GM18498 (cell line): ENCODE measurements at regions not wholly inside any gene's neighbourhood (a gene's known extent, or its start where the extent isn't known, plus 50 kb on each side); places are given as distances from the start of the nearest gene placed in this dataset.

ENCODE experiments used
- ATAC-seq: cut with Tn5 transposase; IDR thresholded peaks from one replicate; pipeline ENCODE4 v1.9.1; 2021; ENCODE audit warnings: mild to moderate bottlenecking, moderate library complexity; ENCODE audit not compliant: unreplicated experiment

DNA sequence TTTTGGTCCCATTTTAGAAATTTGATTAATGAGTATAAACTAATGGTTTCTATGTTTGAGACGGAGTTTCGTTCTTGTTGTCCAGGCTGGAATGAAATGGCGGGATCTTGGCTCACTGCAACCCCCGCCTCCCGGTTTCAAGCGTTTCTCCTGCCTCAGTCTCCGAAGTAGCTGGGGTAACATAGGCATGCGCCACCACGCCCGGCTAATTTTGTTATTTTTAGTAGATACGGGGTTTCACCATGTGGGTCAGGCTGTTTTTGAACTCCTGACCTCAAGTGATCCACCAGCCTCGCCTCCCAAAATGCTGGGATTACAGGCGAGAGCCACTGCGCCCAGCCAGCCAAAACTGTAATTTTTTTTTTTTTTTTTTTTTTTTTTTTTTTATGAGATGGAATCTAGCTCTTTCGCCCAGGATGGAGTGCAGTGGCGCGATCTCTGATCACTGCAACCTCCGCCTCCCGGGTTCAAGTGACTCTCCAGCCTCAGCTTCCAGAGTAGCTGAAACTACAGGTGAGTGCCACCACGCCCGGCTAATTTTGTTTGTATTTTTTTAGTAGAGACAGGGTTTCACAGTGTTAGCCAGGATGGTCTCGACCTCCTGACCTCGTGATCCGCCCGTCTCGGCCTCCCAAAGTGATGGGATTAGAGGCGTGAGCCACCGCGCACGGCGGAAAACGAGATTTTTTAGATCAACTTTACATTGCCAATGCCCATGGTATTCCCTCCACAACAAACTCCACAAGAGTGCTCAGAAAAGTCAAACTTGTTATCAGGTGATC, 127.8 kb downstream of the HFE start:
- ATAC-seq, result no peak

DNA sequence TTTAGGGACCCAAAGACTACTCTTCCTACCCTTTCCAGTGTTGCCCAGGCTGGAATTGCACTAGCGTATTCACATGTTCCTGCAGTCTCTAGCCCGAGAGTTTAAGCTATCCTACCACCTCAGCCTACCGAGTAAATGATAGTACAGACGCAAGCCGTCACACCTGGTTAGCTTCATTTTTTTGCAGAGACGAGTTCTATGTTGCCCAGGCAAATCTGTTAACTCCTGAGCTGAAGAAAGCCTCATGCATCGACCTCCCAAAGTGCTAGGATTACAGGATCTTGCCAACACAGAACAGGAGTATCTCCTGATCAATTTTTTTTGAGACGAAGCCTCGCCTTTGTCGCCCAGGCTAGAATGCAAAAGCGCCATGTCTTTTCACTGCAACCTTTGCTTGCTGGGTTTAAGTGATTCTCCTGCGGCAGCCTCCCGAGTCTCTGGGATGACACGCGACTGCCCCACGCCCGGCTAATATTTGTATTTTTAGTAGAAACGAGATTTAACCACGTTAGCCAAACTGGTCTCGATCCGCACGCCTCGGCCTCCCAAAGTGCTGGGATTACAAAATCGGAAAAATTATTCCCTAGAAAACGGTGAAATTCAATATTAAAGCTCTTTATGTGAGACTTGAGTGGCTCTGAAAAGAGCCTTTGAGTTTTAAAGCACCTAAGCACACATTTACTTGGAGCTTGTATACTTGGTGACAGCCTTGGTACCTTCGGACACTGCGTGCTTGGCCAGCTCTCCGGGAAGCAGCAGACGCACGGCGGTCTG, 128.5 kb downstream of the HFE start:
- ATAC-seq, result peak; percentile 37

DNA sequence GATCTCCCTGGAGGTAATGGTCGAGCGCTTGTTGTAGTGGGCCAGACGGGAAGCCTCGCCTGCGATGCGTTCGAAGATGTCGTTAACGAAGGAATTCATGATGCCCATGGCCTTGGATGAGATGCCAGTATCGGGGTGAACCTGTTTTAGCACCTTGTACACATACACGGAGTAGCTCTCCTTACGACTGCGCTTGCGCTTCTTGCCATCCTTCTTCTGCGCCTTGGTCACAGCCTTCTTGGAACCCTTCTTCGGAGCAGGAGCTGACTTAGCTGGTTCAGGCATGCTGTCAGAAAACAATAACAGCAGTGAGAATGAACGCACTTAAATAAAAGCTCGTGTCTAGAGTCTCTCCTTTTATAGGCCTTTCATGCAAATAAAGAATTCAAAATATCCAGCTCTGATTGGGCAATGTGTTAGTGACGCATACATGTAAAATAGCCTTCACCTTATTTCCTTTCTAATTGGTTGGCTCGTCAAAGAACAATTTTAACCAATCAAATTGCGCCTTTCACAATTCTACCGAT, 129.2 kb downstream of the HFE start:
- peak; percentile 77 for ATAC-seq

DNA sequence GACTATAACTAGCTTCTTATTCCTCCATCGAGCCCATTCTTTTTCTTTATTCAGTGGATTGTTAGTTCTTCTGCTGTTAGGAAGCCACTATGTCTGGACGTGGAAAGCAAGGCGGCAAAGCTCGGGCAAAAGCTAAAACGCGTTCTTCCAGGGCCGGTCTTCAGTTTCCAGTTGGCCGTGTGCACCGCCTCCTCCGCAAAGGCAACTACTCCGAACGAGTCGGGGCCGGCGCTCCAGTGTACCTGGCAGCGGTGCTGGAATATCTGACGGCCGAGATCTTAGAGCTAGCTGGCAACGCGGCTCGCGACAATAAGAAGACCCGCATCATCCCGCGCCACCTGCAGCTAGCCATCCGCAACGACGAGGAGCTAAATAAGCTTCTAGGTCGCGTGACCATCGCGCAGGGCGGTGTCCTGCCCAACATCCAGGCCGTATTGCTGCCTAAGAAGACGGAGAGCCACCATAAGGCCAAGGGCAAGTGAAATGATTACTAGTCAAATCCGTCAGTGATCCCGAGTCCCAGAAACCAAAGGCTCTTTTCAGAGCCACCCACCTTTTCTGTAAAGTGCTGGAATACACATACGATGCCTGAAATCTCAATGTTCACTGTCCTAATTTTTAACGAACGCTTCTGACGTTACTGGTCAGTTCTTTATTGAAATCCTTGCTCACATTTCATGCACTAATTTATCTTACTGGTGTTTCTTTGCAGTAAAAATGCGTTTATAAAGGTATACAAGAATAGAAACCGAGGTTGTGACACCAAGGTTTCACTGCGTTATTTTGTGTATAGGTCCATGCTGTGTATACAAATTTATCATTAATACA, 129.9 kb downstream of the HFE start:
- peak; percentile 50 for ATAC-seq

DNA sequence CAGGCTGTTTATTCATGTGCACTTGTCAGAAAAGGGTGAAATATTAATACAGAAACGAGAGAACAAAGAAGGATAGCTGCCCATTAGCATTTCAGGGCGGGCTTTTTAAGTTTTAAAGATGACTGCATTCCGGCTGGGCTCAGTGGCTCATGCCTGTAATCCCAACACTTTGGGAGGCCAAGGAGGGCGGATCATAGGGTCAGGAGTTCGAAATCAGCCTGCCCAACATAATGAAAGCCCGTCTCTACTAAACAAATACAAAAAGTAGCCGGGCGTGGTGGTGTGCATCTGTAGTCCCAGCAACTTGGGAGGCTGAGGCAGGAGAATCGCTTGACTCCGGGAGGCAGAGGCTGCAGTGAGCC, 130.5 kb downstream of the HFE start:
- ATAC-seq, result no peak

DNA sequence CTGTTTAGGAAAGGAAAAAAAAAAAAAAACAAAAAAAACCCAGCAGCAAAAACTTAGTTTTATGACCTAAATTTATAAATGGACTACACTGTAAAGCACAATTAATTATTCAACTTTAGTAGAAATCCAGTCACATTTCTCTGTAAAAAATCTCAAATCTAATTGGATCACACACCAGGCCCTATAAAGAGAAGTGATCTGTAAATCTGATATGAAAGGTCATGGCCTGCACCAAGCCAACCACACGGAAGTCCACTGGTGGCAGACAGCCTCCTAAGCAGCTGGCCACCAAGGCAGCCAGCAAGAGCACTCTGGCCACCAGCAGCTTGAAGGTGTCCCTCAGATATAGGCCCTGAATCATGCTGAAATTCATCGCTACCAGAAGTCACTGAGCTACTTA, 131.6 kb downstream of the HFE start:
- ATAC-seq, result no peak

DNA sequence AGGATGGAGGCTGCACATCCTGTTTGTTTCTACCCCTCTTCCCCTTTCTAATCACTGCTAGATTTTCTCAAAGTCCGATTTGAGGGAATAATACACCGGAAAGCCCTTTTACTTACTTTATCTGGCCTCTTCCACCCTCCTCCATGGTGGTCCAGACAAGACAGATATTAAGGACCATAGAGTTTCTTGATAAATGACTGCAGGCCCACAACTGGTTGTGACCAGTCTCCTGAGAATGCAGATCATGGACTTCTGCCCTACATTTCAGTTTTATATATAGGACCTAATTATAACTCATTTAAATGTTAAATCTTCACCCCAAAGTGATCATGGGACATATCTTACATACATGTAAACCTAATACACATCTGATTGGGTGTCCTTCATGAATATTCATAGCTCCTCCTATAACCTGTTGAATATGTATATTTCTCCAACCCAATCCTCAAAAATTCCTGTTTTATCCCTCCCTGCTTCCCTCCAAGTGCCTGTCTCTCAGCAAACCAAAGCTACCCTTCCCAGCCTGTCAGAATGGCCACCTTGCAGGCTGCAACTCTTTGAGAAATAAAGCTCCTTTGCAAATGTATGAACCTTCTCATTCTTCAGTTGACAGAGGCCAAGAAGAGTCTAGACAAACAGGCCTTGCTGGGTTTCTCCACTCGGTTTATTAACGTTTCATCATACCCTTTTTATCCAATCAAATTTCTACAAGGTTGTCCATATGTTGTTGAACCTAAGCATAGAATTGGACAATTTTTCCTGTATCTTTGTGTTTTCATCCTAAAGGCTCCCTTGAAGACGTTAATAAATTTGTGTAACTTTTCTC, 133.1 kb downstream of the HFE start:
- ATAC-seq, result no peak

DNA sequence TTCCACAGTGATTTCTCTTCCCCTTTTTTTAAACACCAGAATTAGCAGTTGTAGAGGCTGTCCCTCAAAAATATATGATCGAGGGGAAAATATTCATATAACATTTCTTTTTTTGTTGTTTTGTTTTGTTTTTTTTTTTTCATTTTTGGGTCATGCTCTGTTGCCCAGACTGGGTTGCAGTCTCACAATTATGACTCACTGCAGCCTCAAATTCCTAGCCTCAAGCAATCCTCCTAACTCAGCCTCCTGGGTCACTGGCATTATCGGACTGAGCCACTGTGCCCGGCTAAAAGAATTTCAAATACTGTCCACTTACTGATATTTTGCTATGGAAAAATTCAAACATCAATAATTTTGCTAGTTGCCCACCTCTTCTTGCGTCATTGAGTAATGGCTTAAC, 134.0 kb downstream of the HFE start:
- ATAC-seq, result no peak

DNA sequence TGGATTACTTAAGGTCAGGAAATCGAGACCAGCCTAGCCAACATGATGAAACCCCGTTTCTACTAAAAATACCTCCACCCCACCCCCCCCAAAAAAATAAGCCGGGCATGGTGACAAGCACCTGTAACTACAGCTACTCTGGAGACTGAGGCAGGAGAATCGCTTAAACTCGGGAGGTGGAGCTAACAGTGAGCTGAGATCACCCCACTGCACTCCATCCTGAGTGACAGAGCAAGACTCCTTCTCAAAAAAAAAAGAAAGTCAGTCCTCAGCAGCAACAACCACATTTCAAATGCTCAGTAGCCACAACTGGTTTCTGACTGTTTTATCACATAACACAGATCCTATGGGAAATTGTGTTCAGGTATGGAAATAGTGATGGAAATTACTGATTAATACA, 135.3 kb downstream of the HFE start:
- ATAC-seq, result no peak

DNA sequence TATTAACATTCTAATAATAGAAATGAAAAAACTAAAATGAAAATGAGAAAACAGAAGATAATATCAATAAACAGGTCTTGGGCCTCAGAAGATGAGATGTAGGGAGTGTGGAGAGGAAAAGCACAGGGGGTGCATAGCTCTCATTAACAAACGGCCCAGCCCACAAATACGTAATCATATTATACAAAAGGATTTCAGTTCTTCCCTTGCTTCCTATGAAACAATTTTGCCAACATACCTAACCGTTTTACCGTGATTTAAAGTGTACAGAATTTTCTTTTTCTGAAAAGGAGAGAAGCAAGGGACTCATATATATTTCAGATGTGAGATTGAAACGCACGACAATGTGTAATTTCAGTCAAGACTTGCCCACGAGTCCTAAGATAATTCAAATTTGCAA, 136.0 kb downstream of the HFE start:
- ATAC-seq, result peak; percentile 35

DNA sequence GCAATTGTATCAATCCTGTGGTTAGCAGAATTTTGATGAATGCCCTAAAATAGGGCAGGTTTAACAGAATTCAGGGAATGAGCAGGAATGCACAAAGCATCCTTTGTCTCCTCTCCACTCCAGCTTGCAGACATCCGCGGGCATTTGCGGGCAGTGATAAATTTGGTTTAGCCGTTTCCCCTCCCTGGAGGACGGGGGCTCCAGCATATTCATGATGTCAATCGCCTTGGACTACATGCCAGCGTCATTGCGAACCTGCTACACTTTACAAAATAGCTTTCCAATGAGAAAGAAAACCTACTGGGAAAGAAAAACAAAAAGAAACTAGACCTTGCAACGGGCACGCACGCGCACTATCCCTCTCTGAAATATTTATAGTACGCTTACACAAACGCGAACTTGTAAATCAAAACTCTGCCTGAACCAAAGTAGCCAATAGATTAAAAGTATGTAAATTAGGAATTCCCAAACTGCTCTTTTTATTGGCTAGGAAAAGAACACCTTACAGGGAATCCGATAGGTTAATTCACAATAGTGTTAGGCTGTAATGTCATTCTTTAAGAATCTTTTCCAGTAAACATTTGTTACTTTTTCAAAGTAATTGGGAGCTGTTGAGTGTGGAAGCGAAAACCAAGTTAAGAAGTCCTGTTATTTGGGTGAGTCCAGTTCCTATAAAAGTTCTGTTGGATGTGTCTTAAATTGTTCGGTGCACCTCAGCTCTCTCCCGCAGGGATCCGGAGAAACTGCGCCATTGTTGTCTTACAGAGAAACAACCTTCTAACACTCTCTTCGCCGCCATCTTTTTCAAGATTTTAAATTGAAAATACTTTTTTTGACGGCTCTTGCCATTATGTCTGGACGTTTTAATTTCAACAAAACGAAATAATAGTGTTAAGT, 136.7 kb downstream of the HFE start:
- ATAC-seq, result peak; percentile 80

DNA sequence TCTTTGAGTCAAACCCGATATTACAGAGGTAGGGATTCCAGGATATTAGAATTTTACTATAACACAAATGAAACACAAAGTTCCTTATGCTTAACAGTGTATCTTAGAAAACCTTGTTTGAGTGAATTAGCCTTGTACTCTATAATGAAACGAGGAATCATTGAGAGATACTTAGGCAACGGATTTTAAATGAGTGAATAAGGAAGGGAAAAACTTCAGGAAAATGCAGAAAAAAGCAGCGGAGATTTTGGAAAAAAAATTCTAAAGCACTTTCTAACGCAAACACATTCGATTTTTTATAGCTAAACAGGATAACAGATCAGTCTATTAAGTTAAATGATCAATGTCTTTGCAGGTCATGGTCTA, 137.3 kb downstream of the HFE start:
- ATAC-seq, result no peak

DNA sequence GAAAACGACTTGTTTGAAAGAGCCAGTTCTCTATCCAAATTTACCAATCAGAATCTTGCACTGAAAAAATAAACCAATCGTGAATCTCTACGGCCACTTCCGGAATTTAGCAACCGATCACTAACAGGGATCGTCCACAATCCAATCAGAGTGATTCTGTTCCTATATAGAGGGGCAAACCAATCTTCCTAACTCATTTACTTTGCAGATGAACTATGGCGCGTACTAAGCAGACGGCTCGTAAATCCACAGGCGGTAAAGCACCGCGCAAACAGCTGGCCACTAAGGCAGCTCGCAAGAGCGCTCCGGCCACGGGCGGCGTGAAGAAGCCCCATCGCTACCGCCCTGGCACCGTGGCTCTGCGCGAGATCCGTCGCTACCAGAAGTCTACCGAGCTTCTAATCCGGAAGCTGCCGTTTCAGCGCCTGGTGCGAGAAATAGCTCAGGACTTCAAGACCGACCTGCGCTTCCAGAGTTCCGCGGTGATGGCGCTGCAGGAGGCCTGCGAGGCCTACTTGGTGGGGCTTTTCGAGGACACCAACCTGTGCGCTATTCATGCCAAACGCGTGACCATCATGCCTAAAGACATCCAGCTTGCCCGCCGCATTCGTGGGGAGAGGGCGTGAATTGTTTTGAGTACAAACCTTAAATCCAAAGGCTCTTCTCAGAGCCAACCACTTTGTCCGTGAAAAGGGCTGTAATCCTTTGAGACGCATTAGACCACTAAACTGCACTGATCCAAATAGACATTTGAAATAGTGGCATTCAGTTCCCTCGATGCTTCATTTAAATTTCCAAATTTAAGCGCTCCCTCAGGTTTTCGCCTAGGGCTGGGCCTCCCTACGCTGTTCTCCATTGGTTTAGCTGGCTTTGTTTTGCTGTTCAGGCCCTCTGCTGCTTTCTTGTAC, 138.0 kb downstream of the HFE start:
- ATAC-seq, result no peak

DNA sequence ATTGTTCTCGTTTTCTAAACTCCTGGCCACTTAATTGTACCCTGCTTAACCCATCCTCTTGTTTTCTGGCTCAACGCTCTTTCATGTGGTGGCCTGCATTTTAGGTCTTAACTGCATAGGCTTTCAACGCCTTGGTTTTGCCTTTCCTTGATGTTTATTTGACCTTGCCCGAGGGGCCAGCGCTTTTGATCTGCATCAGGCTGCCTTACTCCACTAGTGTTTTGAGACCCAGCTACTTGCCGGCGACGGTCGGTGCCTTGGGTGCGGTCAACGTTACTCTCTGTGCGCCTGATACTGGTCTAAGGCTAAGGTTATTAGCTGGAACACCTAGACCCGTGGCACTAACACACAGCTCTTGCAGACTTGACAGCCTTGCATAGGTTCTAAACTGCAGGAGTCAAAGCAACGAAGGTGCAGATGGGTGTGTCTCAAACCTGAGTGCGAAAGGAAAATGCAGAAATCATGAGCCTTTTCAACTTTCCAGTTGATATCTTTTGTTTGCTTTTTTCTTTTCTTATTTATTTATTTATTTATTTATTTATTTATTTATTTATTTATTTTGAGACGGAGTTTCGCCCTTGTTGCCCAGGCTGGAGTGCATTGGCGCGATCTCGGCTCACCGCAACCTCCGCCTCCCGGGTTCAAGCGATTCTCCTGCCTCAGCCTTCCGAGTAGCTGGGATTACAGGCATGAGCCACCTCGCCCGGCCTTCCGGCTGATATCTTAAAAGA, 138.8 kb downstream of the HFE start:
- ATAC-seq, result no peak

DNA sequence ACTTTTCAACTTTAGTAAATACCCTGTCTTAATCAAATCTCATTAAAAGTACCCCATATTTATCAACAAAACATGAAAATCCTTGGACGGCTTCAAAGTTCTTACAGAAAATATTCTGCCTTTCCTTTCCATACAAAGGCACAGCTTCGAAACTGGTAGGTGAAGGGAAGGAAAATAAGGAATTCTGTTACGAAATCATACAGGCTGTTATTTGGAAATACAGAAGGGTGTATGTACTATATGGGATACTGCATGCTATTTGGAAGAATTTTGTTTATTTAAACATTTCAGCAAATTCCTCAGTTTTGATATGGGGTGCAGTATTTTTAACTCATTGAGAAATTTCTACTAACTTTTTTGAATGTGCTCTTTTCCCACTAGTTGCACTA, 138.4 kb upstream of the BTN3A2 start:
- no peak for ATAC-seq

DNA sequence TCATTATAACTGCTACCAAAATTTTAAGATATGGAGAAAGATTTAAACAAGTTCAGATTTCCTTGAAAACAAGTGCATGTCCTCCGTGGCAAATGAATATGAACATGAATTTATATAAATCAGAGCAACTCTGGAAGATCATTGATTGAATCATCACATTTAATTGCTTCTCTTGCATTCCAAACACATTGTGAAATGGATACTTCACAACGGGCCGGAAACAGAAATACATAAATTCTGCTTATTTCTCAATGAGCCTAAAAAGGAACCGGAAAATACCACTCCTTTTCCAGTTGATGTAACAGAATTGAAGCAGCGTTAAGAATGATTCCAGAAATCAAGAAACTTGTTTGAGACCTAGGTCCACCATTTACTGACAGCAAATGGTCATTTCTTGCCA, 134.6 kb upstream of the BTN3A2 start:
- no peak for ATAC-seq

DNA sequence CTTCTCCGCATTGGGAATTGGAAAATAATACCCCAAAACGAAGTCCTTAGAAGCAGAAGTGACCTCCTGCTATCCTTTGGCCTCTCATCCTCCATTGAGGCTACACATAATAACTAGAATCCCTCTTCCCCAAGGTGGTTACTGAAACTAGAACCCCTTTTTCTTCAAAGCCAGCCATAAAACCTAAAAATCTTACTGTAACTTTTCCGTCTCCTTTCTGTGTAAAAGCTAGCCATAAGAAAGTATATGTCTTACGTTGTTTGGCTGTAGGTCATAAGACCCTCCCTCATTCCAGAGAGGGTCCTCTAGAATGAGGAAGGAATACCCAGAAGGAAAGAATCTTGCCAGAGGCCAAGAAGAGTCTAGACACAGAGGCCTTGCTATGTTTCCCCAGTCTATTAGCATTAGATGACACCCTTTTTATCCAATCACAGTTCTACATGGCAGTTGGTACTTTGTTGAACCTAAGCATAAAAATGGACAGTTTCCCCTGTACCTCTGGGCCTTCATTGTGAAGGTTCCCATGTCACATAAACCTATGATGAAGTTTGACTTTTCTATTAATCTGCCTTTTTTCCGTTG, 133.9 kb upstream of the BTN3A2 start:
- ATAC-seq, result no peak
